Fibroblast of lung (primary cell): ENCODE measurements at regions not wholly inside any gene's neighbourhood (a gene's known extent, or its start where the extent isn't known, plus 50 kb on each side); places are given as distances from the start of the nearest gene placed in this dataset.

Experiments
- DNase-seq, 2 donors: peaks; one replicate each; pipeline versions ENCODE4 v3.0.0 to v3.0.0-alpha.2; 2010; ENCODE audit warnings: low read depth in 2 of 2
- H2AFZ ChIP-seq: 2 replicates; pipeline ENCODE4 v1.5.1; 2012; ENCODE audit warnings: low read length, control low read depth, inconsistent platforms
- H3K27ac ChIP-seq: 2 replicates; pipeline ENCODE4 v1.5.1; 2011; ENCODE audit warnings: low read length, control low read depth; ENCODE audit not compliant: insufficient read depth
- H3K27me3 ChIP-seq: 2 replicates; pipeline ENCODE4 v1.5.1; 2011; ENCODE audit warnings: mild to moderate bottlenecking, low read length; ENCODE audit not compliant: control insufficient read depth, insufficient read depth
- H3K36me3 ChIP-seq: 2 replicates; pipeline ENCODE4 v1.5.1; 2011; ENCODE audit warnings: low read length; ENCODE audit not compliant: control insufficient read depth, insufficient read depth
- H3K4me1 ChIP-seq: 2 replicates; pipeline ENCODE4 v1.5.1; 2011; ENCODE audit warnings: low read length; ENCODE audit not compliant: control insufficient read depth, insufficient read depth; ENCODE audit errors: extremely low read depth
- H3K4me2 ChIP-seq: 2 replicates; pipeline ENCODE4 v1.5.1; 2011; ENCODE audit warnings: low read length, control low read depth; ENCODE audit not compliant: insufficient read depth; ENCODE audit errors: extremely low read depth
- H3K4me3 ChIP-seq, 4 experiments: fragments of 200-600 bp in 1 of 4; sonication (generic) in 1 of 4; replicated peaks in 1 of 4; 2 replicates each; pipeline ENCODE4 v1.5.1; 2011 to 2016; ENCODE audit warnings: low read length in 4 of 4, low read depth in 3 of 4, mild to moderate bottlenecking in 3 of 4, control low read depth in 2 of 4, inconsistent platforms in 1 of 4, mixed read lengths in 1 of 4; ENCODE audit not compliant: insufficient read depth in 1 of 4; ENCODE audit errors: control extremely low read depth in 1 of 4
- H3K79me2 ChIP-seq: 2 replicates; pipeline ENCODE4 v1.5.1; 2012; ENCODE audit warnings: mild to moderate bottlenecking, low read length, inconsistent platforms; ENCODE audit not compliant: control insufficient read depth, insufficient read depth
- H3K9ac ChIP-seq: 2 replicates; pipeline ENCODE4 v1.5.1; 2011; ENCODE audit warnings: mild to moderate bottlenecking, low read length, control low read depth; ENCODE audit not compliant: insufficient read depth
- H3K9me3 ChIP-seq: 2 replicates; pipeline ENCODE4 v1.5.1; 2012; ENCODE audit warnings: low read depth, low read length; ENCODE audit not compliant: control insufficient read depth, insufficient read depth
- H4K20me1 ChIP-seq: 2 replicates; pipeline ENCODE4 v1.5.1; 2011; ENCODE audit warnings: low read length; ENCODE audit not compliant: control insufficient read depth, insufficient read depth; ENCODE audit errors: extremely low read depth
- CTCF ChIP-seq, 2 donors: IDR thresholded peaks in 1 of 2; conservative IDR thresholded peaks in 1 of 2; 1 replicate in 1 of 2; 2 replicates in 1 of 2; pipeline ENCODE4 v1.5.1; 2011 to 2012; ENCODE audit warnings: low read length in 2 of 2, control low read depth in 1 of 2, inconsistent platforms in 1 of 2, low read depth in 1 of 2, mild to moderate bottlenecking in 1 of 2
- EZH2 ChIP-seq: IDR thresholded peaks from 2 replicates; pipeline ENCODE4 v1.5.1; 2012; ENCODE audit warnings: low read length, control low read depth, mild to moderate bottlenecking; ENCODE audit errors: missing control alignments

GRCh38 chr5:105145152-105145551 lies 1582.6 kb upstream of the NUDT12 start:
- H3K9ac ChIP-seq: no peak overlapping the region
- H3K36me3 ChIP-seq: no peaks in the 10 kb centered on the region
- no peak overlapping the region for H3K4me2 ChIP-seq
- no peaks in the 10 kb centered on the region for H3K27me3 ChIP-seq
- no peaks in the 10 kb centered on the region for H3K4me1 ChIP-seq
- H3K79me2 ChIP-seq: no peaks in the 10 kb centered on the region
- DNase-seq: no peak
- H2AFZ ChIP-seq: no peak overlapping the region
- TF ChIP-seq EZH2: no peak
- no peak for TF ChIP-seq CTCF (conservative IDR thresholded peaks at IDR 0.05 in 1 of 2, IDR thresholded peaks at IDR 0.05 in 1 of 2; ENCODE audit: low read depth in 1 of 2, low read length in 2 of 2)
- no peak overlapping the region for H3K27ac ChIP-seq
- H3K9me3 ChIP-seq: no peaks in the 10 kb centered on the region
- H4K20me1 ChIP-seq: no peaks in the 10 kb centered on the region
- no peak overlapping the region for H3K4me3 ChIP-seq

- no peak overlapping the region for H3K27ac ChIP-seq
- H3K9ac ChIP-seq: no peak overlapping the region
- H3K27me3 ChIP-seq: no peaks in the 10 kb centered on the region
- H3K79me2 ChIP-seq: no peaks in the 10 kb centered on the region
- TF ChIP-seq EZH2 (no peak), CTCF (conservative IDR thresholded peaks at IDR 0.05 in 1 of 2, IDR thresholded peaks at IDR 0.05 in 1 of 2; ENCODE audit: low read depth in 1 of 2, low read length in 2 of 2) (no peak)
- no peaks in the 10 kb centered on the region for H3K4me1 ChIP-seq
- no peaks in the 10 kb centered on the region for H3K36me3 ChIP-seq
- no peak for DNase-seq
- no peak overlapping the region for H3K4me3 ChIP-seq
- H2AFZ ChIP-seq: no peak overlapping the region
- H3K9me3 ChIP-seq: no peaks in the 10 kb centered on the region
- no peaks in the 10 kb centered on the region for H4K20me1 ChIP-seq
- no peak overlapping the region for H3K4me2 ChIP-seq
These were observed 1571.7 kb upstream of the NUDT12 start for GRCh38 chr5:105134328-105134727.

GRCh38 chr5:105133087-105133486 lies 1570.5 kb upstream of the NUDT12 start:
- Histone ChIP-seq H3K27ac (no peak overlapping the region), H3K79me2 (no peaks in the 10 kb centered on the region), H3K27me3 (no peaks in the 10 kb centered on the region), H2AFZ (no peak overlapping the region), H3K4me1 (no peaks in the 10 kb centered on the region), H3K4me3 (no peak overlapping the region), H3K36me3 (no peaks in the 10 kb centered on the region), H4K20me1 (no peaks in the 10 kb centered on the region), H3K9me3 (no peaks in the 10 kb centered on the region), H3K9ac (no peak overlapping the region), H3K4me2 (no peak overlapping the region)
- no peak for DNase-seq
- TF ChIP-seq EZH2 (no peak), CTCF (conservative IDR thresholded peaks at IDR 0.05 in 1 of 2, IDR thresholded peaks at IDR 0.05 in 1 of 2; ENCODE audit: low read depth in 1 of 2, low read length in 2 of 2) (no peak)
